SK-N-SH treated with all-trans-retinoic acid at 6 μM for 48 hours (cell line): ENCODE measurements at regions not wholly inside any gene's neighbourhood (a gene's known extent, or its start where the extent isn't known, plus 50 kb on each side); places are given as distances from the start of the nearest gene placed in this dataset.

ENCODE experiments used
- ATAC-seq: fragments of 200-7000 bp; cut with Tn5 transposase; 3 replicates; pipeline ENCODE4 v1.9.1; 2020; ENCODE audit warnings: mild to moderate bottlenecking, moderate library complexity
- ARNTL ChIP-seq: fragments of 450-650 bp; formaldehyde crosslinking; IDR thresholded peaks from 2 replicates; pipeline ENCODE4 v1.5.0; 2020; ENCODE audit warnings: low read depth, mild to moderate bottlenecking, moderate library complexity, borderline replicate concordance
- BACH2 ChIP-seq: fragments of 250-450 bp; sonication (Bioruptor Pico); IDR thresholded peaks from 2 replicates; pipeline ENCODE4 v1.9.0; 2021; ENCODE audit warnings: mild to moderate bottlenecking, borderline replicate concordance
- CREB5 ChIP-seq: fragments of 250-450 bp; sonication (Bioruptor Pico); IDR thresholded peaks from 2 replicates; pipeline ENCODE4 v1.5.1; 2020; ENCODE audit warnings: low read depth, mild to moderate bottlenecking, moderate library complexity
- CSDC2 ChIP-seq: fragments of 250-450 bp; sonication (Bioruptor Pico); IDR thresholded peaks from 2 replicates; pipeline ENCODE4 v1.5.0; 2020; ENCODE audit warnings: mild to moderate bottlenecking, moderate library complexity
- CSRNP3 ChIP-seq: fragments of 250-450 bp; sonication (Bioruptor Pico); IDR thresholded peaks from 2 replicates; pipeline ENCODE4 v1.5.1; 2021; ENCODE audit warnings: mild to moderate bottlenecking, moderate library complexity
- ESRRG ChIP-seq: fragments of 250-450 bp; sonication (Bioruptor Pico); IDR thresholded peaks from 2 replicates; pipeline ENCODE4 v1.6.1; 2021; ENCODE audit warnings: mild to moderate bottlenecking
- GLIS3 ChIP-seq: fragments of 250-450 bp; sonication (Bioruptor Pico); IDR thresholded peaks from 2 replicates; pipeline ENCODE4 v1.5.0; 2020; ENCODE audit warnings: mild to moderate bottlenecking, moderate library complexity
- ISL1 ChIP-seq: fragments of 250-450 bp; sonication (Bioruptor Pico); IDR thresholded peaks from 2 replicates; pipeline ENCODE4 v2.1.2; 2022; ENCODE audit warnings: mild to moderate bottlenecking, moderate library complexity
- OSR1 ChIP-seq: fragments of 250-450 bp; sonication (Bioruptor Pico); IDR thresholded peaks from 2 replicates; pipeline ENCODE4 v1.8.0; 2022; ENCODE audit warnings: moderate library complexity, mild to moderate bottlenecking, inconsistent platforms
- POU6F1 ChIP-seq: fragments of 250-450 bp; sonication (Bioruptor Pico); IDR thresholded peaks from 2 replicates; pipeline ENCODE4 v1.8.0; 2021; ENCODE audit warnings: low read depth, mild to moderate bottlenecking, moderate library complexity, borderline replicate concordance
- PPARA ChIP-seq: fragments of 250-450 bp; sonication (Bioruptor Pico); IDR thresholded peaks from 2 replicates; pipeline ENCODE4 v1.5.0; 2020; ENCODE audit warnings: mild to moderate bottlenecking, borderline replicate concordance
- RARB ChIP-seq: fragments of 250-450 bp; sonication (Bioruptor Pico); IDR thresholded peaks from 2 replicates; pipeline ENCODE4 v1.8.0; 2021; ENCODE audit warnings: mild to moderate bottlenecking, moderate library complexity
- SNAI2 ChIP-seq: fragments of 250-450 bp; sonication (Bioruptor Pico); IDR thresholded peaks from 2 replicates; pipeline ENCODE4 v1.5.0; 2020; ENCODE audit warnings: mild to moderate bottlenecking, moderate library complexity
- TCF4 ChIP-seq: fragments of 250-450 bp; sonication (Bioruptor Pico); IDR thresholded peaks from 2 replicates; pipeline ENCODE4 v1.8.0; 2021; ENCODE audit warnings: mild to moderate bottlenecking, moderate library complexity, borderline replicate concordance
- TOX ChIP-seq: fragments of 250-450 bp; sonication (Bioruptor Pico); IDR thresholded peaks from 2 replicates; pipeline ENCODE4 v1.8.0; 2021; ENCODE audit warnings: mild to moderate bottlenecking, moderate library complexity, borderline replicate concordance
- TSHZ2 ChIP-seq: fragments of 250-450 bp; sonication (Bioruptor Pico); IDR thresholded peaks from 2 replicates; pipeline ENCODE4 v1.5.0; 2020; ENCODE audit warnings: mild to moderate bottlenecking, moderate library complexity
- ZC3H10 ChIP-seq: fragments of 250-450 bp; sonication (Bioruptor Pico); IDR thresholded peaks from 2 replicates; pipeline ENCODE4 v1.5.1; 2021; ENCODE audit warnings: mild to moderate bottlenecking, moderate library complexity
- ZFP3 ChIP-seq: fragments of 250-450 bp; sonication (Bioruptor Pico); IDR thresholded peaks from 2 replicates; pipeline ENCODE4 v1.5.0; 2020; ENCODE audit warnings: mild to moderate bottlenecking, moderate library complexity
- ZFP30 ChIP-seq: fragments of 450-650 bp; formaldehyde crosslinking; IDR thresholded peaks from 2 replicates; pipeline ENCODE4 v1.5.0; 2022; ENCODE audit warnings: mild to moderate bottlenecking, moderate library complexity
- ZNF565 ChIP-seq: fragments of 450-650 bp; formaldehyde crosslinking; conservative IDR thresholded peaks from 2 replicates; pipeline ENCODE4 v1.5.0; 2020; ENCODE audit warnings: low read depth, mild to moderate bottlenecking, moderate library complexity
- ZNF70 ChIP-seq: fragments of 450-650 bp; formaldehyde crosslinking; IDR thresholded peaks from 2 replicates; pipeline ENCODE4 v1.5.0; 2020; ENCODE audit warnings: mild to moderate bottlenecking, moderate library complexity
- ZNF8 ChIP-seq: fragments of 450-650 bp; formaldehyde crosslinking; IDR thresholded peaks from 2 replicates; pipeline ENCODE4 v1.5.0; 2020; ENCODE audit warnings: mild to moderate bottlenecking, moderate library complexity
- TF ChIP-seq, protein P1 (sequence below): fragments of 250-450 bp; sonication (Bioruptor Pico); IDR thresholded peaks from 2 replicates; pipeline ENCODE4 v1.8.0; 2020; ENCODE audit warnings: mild to moderate bottlenecking, moderate library complexity, borderline replicate concordance

- ATAC-seq = no peak
- TF ChIP-seq ZFP30 (no peak), TSHZ2 (no peak), PPARA (no peak), RARB (CRISPR knock-in tag) (no peak), ESRRG (no peak), ZFP3 (CRISPR knock-in tag) (no peak), ISL1 (no peak), ARNTL (CRISPR knock-in tag) (no peak), BACH2 (CRISPR knock-in tag) (no peak), TCF4 (CRISPR knock-in tag) (no peak), CSRNP3 (no peak), ZNF70 (CRISPR knock-in tag) (no peak), OSR1 (CRISPR knock-in tag) (no peak), ZNF565 (CRISPR knock-in tag) (no peak), ZNF8 (CRISPR knock-in tag) (no peak), SNAI2 (CRISPR knock-in tag) (no peak)
Measured at GRCh38 chr3:87148020-87148419, 79.1 kb upstream of the CHMP2B start.

GRCh38 chr3:87147562-87147961 lies 79.5 kb upstream of the CHMP2B start:
- TF ChIP-seq ZNF70 (CRISPR knock-in tag) = no peak
- no peak for TF ChIP-seq ISL1
- no peak for TF ChIP-seq ZNF8 (CRISPR knock-in tag)
- TF ChIP-seq ZFP3 (CRISPR knock-in tag) = no peak
- no peak for TF ChIP-seq GLIS3
- no peak for TF ChIP-seq RARB (CRISPR knock-in tag)
- TF ChIP-seq ZC3H10 = no peak
- TF ChIP-seq BACH2 (CRISPR knock-in tag) = no peak
- TF ChIP-seq CSDC2 (CRISPR knock-in tag) = no peak
- no peak for TF ChIP-seq ARNTL (CRISPR knock-in tag)
- no peak for TF ChIP-seq CREB5 (CRISPR knock-in tag)
- TF ChIP-seq TOX (CRISPR knock-in tag) = no peak
- TF ChIP-seq, all 23 proteins: peak for 0
- ATAC-seq = no peak

- peak; percentile 86 for ATAC-seq
- no peak for TF ChIP-seq PPARA
- TF ChIP-seq RARB (CRISPR knock-in tag) = no peak
- no peak for TF ChIP-seq ZNF8 (CRISPR knock-in tag)
- TF ChIP-seq GLIS3 = no peak
- no peak for TF ChIP-seq ZNF70 (CRISPR knock-in tag)
- no peak for TF ChIP-seq TOX (CRISPR knock-in tag)
- no peak for TF ChIP-seq ISL1
- TF ChIP-seq ZFP30 = no peak
- no peak for TF ChIP-seq POU6F1 (CRISPR knock-in tag)
- no peak for TF ChIP-seq ARNTL (CRISPR knock-in tag)
- no peak for TF ChIP-seq CREB5 (CRISPR knock-in tag)
- no peak for TF ChIP-seq SNAI2 (CRISPR knock-in tag)
- no peak for TF ChIP-seq ZC3H10
- no peak for TF ChIP-seq ZFP3 (CRISPR knock-in tag)
- TF ChIP-seq CSDC2 (CRISPR knock-in tag) = no peak
- TF ChIP-seq, protein P1, sequence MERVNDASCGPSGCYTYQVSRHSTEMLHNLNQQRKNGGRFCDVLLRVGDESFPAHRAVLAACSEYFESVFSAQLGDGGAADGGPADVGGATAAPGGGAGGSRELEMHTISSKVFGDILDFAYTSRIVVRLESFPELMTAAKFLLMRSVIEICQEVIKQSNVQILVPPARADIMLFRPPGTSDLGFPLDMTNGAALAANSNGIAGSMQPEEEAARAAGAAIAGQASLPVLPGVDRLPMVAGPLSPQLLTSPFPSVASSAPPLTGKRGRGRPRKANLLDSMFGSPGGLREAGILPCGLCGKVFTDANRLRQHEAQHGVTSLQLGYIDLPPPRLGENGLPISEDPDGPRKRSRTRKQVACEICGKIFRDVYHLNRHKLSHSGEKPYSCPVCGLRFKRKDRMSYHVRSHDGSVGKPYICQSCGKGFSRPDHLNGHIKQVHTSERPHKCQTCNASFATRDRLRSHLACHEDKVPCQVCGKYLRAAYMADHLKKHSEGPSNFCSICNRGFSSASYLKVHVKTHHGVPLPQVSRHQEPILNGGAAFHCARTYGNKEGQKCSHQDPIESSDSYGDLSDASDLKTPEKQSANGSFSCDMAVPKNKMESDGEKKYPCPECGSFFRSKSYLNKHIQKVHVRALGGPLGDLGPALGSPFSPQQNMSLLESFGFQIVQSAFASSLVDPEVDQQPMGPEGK (CRISPR knock-in tag) = no peak
- TF ChIP-seq CSRNP3 = no peak
- TF ChIP-seq, all 23 proteins: peak for 0
Measured at GRCh38 chr3:87145553-87145952, 81.6 kb upstream of the CHMP2B start.
